HL-60/S4 treated with retinoic acid at 250 ng/mL for 4 days and 3 days (cell line): ENCODE measurements at regions not wholly inside any gene's neighbourhood (a gene's known extent, or its start where the extent isn't known, plus 50 kb on each side); places are given as distances from the start of the nearest gene placed in this dataset.

Source experiments
- in situ Hi-C: fragments of 300-500 bp; cut with MboI; formaldehyde crosslinking; loops from 2 replicates; pipeline ENCODE4 v1.7.0; 2022; ENCODE audit warnings: low sequenced_read_pairs

DNA sequence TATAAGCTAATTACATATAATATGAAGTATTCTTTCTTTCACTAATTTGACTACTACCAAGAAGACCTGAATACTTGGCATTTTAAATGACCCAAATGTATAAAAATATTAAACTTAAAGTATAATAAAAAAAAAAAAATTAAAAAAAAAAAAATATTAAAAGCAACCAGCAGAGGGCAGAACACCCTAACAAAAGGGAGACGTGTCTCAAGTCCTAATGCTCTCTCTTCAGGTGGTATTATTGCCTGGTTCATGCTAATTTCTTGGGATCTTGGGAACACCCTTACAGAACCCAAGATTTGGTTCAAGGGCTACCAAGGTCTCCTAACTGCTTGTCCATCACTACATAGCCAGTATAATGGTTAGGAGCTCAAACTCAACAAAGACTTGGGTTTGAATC, 754.8 kb downstream of the RAB28 start:
- in situ Hi-C loops = no loop called here

DNA sequence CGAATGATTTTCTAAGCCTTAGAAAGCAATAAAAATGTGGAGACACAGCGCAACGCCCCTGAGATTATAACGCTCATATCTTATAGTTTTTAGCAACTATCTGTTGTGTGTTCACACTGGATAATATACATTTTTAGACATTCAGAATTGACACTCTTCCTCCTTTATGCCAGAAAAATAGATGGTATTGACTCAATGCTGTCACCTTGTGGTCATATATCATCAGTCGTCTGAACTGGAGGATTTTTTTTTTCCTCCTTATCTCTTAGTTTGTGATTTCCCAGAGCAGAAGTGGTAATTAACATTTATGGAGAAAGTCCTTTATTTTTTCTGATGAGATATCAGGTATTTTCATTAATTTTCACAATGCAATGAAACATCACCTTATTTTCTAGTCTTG, 759.6 kb downstream of the RAB28 start:
- in situ Hi-C loops = no loop called here

DNA sequence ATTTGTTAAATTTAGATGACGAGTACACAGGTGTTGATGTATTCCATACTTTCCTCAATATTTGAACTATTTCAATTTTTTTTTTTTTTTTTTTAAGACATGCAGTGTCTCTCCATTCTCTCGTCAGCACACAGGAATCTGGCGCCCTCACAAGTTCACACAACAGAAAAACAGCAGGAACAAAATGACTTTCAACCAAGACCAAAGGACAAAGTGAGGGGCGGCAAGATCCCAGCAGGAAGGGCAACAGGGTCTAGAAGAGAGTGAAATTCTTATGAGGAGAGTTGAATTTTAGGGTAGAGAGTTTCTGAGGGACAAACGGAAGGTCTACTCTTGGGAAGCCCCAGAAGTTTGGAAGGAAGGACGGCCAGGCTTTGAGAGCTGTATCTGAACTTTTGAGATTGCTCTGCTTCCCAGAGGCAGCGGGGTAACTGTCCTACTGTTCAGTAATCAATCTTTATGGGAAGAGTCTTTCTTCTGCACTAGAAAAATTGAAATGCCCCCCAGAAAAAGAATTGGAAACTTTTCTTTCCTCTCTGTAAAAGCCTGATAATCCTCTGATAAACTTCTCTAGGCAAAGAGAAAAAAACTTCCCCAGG, 760.2 kb downstream of the RAB28 start:
- in situ Hi-C loops = no loop called here

GRCh38 chr4:12716896-12717295, 767.2 kb downstream of the RAB28 start:
- in situ Hi-C loops = no loop called here

DNA sequence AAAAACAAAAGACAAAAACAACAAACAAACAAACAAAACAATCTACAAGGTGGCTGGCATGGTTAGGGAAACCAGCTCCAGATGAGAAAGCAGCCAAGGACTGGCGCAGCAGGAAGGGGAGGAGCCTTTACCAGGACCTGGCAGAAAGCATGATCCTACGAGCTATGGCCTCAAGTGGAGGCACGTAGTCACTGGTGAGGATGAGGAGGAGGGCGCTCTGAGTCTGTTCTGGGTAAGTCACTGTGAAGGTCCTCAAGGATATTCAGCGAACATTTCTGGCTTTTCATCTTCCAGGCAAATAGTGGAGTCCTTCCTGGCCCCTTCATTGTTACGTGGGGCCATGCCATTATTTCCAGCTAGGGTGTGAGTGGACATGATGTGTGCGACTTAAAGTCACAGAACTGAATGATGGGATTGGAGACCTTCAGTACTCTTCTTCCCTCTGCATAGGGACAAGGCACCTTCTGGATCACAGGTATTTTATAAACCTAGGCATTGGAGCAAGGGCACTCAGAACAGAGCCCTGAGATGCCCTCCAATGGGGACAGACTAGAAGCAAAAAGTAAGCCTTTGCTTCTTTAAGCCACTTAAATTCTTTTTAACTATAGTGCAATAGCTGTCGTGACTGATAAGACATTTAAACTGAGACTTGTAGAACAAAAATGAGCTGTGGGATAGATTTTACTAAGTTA, 771.3 kb downstream of the RAB28 start:
- in situ Hi-C loops = no loop called here

DNA sequence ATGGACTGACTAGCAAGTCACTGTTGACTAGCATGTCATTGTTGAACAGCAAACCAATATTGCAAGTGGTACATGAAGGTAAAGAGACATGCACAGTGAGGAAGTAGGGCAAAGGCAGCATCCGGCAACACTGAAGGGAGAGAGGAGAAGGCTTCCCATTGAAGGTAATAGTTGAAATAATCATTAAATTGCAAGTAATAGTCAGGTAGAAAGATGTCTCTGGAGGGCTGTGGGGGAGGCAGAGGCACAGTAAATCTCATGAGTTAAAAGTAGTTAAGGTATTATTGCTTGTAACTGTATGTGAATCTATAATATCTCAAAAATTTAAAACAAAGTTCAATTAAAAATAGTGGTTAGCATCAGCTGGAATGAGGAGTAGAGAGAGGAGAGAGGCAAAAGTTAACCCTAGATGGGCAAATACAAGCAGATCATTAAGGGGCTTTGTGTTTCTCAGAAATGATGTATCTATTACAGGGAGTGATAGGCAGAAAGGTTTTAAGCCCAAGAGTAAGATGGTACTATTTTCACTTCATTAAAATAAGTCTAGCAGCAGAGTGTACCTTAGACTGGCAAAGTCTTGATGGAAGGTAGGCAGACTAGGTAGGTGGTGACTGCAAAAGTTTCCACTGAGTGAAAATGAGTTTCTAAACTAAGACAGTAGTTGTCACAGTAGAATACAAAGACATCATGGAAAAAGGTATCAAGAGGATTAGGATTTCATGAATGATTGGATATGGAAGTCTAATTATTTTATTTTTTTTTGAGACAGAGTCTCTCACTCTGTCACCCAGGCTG, 776.6 kb downstream of the RAB28 start:
- in situ Hi-C loops = no loop called here

DNA sequence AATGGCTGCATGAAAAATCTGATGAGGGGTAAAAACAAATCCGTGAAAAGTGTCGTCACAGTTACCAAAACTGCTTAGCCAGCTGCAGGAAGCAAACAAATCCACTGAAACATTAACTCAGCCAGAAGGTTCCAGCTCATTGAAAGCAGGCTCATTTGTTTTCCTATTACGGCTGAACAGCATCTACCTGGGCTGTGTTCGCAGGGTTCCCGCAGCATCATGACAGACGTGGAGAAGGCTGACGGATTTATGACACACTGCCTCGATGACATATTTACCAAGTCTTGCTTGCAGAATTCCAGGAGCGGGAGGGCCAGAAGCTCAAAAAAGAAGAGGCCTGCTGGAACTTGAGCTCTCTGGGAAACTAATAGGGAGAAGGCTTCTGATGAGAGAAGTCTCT, 781.1 kb downstream of the RAB28 start:
- in situ Hi-C loops = no loop called here

DNA sequence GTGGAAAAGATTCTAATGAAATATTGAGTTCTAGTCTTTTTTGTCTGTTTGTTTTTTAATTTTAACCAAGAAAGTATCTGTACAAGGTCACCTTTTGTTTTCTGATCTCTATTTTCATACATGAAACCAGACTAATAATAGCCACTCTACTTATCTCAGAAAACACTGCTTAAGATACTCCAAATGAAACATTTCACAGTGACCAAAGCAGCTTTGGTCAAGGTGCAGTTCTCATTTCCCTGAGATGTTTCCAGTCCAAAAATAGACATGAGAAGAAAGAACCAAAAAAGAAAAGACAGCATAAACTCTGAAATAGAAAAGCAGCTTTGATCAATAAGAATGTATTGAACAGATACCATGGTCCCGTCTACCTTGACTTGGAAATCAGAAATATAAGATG, 782.8 kb downstream of the RAB28 start:
- in situ Hi-C loops = no loop called here

DNA sequence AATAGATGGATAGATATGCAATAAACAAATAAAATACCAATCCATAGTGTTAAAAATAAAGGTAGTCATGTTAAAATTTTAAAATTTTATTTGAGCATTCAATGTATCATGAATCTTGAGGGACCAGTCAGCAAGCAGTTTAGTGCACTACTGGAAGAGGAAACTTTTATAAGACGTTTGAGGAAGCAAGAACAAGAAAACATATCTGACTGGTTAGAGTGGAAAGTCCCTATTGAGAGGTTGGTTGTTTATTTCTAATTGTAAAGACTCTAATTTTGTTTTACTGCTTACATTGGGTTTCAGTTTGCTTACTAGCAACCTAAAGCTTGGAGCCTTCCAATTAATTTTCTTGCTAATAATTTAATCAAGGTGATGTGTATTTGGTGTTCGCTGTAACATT, 786.2 kb downstream of the RAB28 start:
- in situ Hi-C loops = no loop called here

DNA sequence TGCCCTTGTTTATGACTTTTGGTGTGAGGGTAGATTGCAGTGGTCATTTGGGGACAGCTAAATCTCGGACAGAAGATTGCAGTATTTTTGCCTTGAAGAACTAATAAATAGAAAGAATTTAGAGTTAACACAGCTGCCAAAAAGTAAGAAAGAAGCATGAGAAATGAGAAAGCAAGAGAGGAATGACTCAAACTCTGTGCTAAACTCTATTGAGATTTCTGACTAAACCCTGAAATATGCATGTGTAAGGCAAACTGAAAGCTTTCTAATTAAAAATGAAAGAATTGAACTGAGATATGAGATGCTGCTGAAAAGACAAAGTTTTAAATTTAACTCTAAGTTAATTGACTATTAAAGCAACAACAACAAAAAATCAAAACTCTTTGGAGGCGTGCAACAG, 791.3 kb downstream of the RAB28 start:
- in situ Hi-C loops = no loop called here

DNA sequence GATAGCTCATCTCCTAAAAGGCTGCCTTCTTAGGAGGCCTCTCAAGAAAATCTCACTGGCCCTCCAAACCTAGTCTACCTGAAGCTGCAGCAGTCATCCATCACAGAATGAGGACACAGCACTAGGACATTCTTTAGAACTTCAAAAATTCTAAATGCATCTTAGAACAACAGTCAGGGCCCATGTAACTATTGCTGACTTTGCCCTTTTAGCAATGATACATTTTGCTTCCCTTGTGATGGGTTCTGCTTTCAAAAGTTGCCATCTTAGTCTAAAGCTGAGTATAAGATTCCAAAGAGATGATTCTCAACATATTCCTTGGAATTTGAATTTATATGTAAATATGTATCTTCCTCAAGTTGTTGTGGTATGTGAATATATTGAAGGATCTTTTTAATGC, 793.0 kb downstream of the RAB28 start:
- in situ Hi-C loops = no loop called here

- in situ Hi-C loops = no loop called here
Observed at GRCh38 chr4:12689457-12689856, 794.7 kb downstream of the RAB28 start.

- in situ Hi-C loops = no loop called here
Observed at GRCh38 chr4:12679217-12679616, 804.9 kb downstream of the RAB28 start.

- in situ Hi-C loops = no loop called here
Observed at GRCh38 chr4:12674184-12674583, 810.0 kb downstream of the RAB28 start.

- in situ Hi-C loops = no loop called here
Observed at GRCh38 chr4:12672303-12672702, 811.8 kb downstream of the RAB28 start.

DNA sequence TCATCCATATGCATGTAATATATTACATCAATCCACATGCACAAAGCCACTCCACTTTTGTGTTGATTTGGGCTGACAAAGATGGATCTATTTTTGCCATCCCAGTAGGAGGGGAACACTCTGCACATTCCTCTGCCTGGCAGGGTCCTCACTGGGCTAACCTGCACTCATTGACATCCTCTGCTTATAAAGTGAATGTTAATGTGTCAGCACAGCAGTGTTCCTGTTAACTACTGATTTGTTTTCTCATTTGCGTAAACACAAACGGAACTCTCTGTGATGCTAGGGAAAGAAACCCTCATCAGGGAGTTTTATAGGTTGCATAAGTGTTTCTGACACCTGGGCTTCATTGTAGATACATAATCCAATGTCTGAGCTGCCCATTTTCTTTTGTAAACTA, 826.0 kb downstream of the RAB28 start:
- in situ Hi-C loops = no loop called here

DNA sequence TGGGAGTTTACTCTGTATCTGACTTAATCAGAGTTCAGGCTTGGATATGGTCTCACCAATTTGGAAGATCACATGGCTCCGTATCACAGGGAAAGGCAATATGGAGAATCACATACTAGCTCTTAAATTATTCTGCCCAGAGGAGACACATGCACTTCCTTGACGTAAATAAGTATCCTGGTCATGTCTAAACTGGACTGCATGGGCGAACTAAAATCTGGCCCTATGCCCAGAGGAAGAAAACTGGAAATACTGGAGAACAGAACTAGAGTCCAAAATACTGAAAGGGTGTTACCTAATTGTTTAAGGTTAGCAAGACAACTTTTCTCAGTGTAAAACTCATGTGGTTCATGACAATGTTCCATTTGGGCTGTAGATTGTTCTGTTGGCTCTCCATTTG, 832.3 kb downstream of the RAB28 start:
- in situ Hi-C loops = no loop called here

DNA sequence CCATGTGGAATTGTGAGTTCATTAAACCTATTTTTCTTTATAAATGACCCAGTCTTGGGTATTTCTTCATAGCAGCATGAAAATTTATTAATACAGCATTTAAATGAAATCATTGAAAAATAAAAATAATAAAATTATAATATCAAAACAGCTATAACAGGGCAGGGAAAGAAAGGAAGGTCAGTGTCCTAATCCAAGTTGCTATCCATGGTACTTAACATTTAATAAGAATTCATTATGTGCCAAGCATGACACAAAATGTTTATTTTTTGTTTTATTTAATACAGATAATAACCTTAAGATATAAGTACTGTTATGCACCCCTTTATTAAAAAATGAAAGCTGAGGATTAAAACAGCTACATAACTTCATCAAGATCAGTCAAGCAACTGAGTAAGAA, 838.4 kb downstream of the RAB28 start:
- in situ Hi-C loops = no loop called here

- in situ Hi-C loops = no loop called here
Observed at GRCh38 chr4:12644261-12644660, 839.9 kb downstream of the RAB28 start.

- in situ Hi-C loops = no loop called here
Observed at GRCh38 chr4:12636191-12636590, 847.9 kb downstream of the RAB28 start.

DNA sequence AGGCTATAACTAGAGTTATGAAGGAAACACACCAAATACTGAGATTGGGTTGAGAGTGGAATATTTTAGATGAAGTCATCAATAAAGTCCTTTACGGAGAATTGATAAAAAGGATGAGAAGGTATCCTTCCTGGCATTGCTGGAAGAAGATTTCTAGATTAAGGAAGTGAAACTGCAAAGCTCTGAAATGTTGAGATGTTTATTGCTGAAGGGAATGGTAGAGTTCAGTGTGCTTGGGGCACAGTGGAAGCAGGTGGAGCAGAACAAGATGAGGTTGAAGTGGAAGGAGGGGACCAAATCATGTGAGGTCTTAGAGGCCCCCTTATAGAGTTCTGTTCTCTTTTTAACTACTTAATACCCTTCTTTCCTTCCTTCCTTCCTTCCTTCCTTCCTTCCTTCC, 848.5 kb downstream of the RAB28 start:
- in situ Hi-C loops = no loop called here

DNA sequence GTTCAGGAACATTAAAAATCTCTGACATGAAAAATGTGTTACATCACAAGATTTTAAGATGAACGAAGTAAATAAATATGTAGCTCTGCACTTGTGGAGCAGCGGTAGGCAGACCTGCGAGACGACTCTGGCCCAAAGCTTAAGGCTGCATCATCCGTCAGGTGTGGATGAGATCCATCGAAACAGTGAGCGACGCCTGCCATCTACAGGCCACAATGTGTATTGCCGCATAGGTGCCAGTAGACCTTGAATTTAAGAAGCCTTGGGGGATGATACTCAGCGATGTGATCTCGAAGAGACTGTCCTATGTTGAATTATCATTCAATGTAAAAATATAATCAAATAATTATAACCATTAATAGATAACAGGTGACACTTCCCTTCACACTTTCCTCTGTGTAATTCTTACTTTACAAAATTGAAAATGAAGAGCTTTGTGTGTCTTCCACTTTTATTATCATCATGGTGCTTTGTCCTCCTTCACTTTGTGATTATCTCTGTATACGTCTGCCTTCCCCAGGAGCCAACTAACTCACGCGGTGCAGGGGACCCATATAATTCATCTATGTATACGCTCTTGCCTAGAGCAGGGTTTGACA, 851.0 kb downstream of the RAB28 start:
- in situ Hi-C loops = no loop called here
